ENCODE measurements at regions not wholly inside any gene's neighbourhood (a gene's known extent, or its start where the extent isn't known, plus 50 kb on each side); places are given as distances from the start of the nearest gene placed in this dataset.

DNA sequence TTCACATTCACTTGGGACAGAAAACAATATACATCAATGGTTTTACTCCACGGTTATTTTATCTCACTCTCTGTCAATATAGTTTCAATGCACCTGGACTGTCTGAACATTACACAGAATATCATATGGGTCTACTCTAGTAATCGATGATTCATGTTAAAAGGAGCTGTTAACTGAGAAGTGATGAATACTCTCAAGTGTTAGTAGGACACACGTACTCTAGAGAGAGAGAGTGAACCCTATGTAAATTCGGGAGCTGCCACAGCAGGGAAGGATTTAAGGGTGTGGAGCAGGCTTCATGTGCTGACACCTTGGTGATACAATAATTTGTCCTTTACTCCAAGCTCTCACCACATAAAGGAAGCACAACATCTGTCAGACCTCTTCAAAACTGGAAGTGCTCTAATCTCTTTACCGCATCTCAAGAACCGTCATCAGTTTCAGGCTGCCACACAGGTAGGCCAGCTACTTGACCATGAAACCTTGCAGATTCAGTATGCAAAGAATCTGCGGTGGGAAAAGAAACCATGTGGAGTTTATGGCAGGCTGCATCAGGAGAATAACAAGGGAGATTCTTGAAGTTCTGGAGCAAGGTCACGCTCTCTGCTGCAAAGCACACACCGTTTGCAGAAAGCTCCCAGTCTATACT lies 199.2 kb upstream of the TMC3 start:
- no peaks in the 10 kb centered on the region for H3K27me3 ChIP-seq (ENCODE audit: control insufficient read depth, insufficient read depth, low read length)
- TF ChIP-seq, protein P1, sequence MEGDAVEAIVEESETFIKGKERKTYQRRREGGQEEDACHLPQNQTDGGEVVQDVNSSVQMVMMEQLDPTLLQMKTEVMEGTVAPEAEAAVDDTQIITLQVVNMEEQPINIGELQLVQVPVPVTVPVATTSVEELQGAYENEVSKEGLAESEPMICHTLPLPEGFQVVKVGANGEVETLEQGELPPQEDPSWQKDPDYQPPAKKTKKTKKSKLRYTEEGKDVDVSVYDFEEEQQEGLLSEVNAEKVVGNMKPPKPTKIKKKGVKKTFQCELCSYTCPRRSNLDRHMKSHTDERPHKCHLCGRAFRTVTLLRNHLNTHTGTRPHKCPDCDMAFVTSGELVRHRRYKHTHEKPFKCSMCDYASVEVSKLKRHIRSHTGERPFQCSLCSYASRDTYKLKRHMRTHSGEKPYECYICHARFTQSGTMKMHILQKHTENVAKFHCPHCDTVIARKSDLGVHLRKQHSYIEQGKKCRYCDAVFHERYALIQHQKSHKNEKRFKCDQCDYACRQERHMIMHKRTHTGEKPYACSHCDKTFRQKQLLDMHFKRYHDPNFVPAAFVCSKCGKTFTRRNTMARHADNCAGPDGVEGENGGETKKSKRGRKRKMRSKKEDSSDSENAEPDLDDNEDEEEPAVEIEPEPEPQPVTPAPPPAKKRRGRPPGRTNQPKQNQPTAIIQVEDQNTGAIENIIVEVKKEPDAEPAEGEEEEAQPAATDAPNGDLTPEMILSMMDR (IDR thresholded peaks at IDR 0.05; ENCODE audit: insufficient read depth, low read length, severe bottlenecking), result no peak
- DNase-seq (ENCODE audit: low read depth) (peak; percentile 50), FAIRE-seq (no peak)
- H3K36me3 ChIP-seq (ENCODE audit: control insufficient read depth, insufficient read depth, low read length), result no peaks in the 10 kb centered on the region
- H3K4me3 ChIP-seq (ENCODE audit: low read depth, low read length), result no peak overlapping the region

DNA sequence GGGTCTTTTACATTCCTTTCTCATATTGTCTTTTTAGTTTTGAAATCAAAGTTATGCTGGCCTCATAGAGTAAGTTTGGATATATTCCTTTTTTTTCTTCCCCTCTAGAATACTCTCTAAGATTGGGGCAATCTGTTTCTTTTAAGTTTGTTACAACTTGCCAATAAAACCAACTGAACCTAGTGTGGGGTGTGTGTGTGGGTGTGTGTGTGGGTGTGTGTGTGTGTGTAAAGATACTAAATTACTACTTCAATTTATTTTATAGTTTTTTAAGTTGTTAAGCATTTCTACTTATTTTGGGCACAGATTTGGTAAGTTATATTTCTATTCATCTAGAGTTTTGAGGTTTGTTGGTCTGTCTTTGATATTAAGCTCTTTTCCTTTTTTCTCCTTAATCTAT lies 198.2 kb upstream of the TMC3 start:
- FAIRE-seq (no peak), DNase-seq (ENCODE audit: low read depth) (no peak)
- Histone ChIP-seq H3K27me3 (ENCODE audit: control insufficient read depth, insufficient read depth, low read length) (no peaks in the 10 kb centered on the region), H3K4me3 (ENCODE audit: low read depth, low read length) (no peak overlapping the region), H3K36me3 (ENCODE audit: control insufficient read depth, insufficient read depth, low read length) (no peaks in the 10 kb centered on the region)
- TF ChIP-seq, protein P1 (IDR thresholded peaks at IDR 0.05; ENCODE audit: insufficient read depth, low read length, severe bottlenecking), result no peak

DNA sequence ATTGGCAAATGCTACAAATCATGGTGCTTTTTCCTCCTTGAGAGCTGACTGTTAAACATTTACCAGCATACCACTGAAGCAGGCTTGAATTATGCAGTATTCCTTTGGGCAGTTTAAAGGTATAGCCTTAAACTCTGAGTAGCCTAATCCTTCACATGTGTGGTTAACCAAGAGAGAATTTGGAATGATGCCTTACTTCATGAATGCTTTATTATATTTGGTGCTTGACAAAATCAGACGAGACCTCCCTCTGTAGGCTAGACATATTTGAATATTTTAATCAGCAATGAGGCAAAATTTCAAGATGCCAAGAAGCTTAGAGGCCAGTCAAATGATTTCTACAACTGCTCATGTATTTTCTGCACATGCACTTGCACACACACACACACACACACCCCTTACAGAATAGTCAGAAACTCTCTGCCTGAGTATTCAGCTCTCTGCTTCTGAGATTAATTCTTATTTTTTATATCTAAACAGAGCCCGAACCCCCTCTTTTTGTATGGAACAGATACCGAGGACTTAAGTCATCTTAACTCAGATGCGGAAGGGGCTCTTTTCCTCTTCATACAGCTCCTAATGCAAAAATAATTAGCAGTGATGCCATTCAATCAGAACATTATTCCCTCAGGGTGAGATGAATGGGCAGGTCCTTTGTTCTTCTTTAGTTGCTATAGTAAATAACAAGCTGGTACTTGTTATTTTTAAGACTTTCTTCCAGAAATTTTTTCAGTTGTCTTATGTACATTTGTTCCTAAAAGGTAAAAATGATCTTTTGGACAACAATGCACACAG lies 195.5 kb upstream of the TMC3 start:
- TF ChIP-seq, protein P1 (IDR thresholded peaks at IDR 0.05; ENCODE audit: insufficient read depth, low read length, severe bottlenecking), result no peak
- H3K36me3 ChIP-seq (ENCODE audit: control insufficient read depth, insufficient read depth, low read length), result no peaks in the 10 kb centered on the region
- H3K4me3 ChIP-seq (ENCODE audit: low read depth, low read length), result no peak overlapping the region
- no peaks in the 10 kb centered on the region for H3K27me3 ChIP-seq (ENCODE audit: control insufficient read depth, insufficient read depth, low read length)
- FAIRE-seq (no peak), DNase-seq (ENCODE audit: low read depth) (peak; percentile 24)

DNA sequence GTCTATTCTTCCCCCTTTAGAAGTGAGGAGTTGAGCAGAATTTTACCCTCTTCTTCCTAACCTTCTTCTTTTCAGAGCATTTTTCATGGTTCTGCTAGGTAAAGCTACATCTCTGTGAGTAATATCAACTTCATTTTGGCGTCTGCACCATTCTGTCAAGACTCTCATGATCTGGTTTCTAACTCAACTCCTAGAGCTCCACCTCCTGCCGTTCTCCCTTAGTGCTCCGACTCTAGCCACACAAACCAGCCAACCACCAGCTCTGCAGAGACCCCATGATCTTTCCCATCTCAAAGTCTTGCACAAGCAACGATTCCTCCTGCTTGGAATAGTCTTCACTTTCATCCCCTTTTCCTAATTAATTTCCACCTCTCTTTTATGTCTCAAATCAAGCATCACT lies 193.9 kb upstream of the TMC3 start:
- Histone ChIP-seq H3K4me3 (ENCODE audit: low read depth, low read length) (no peak overlapping the region), H3K36me3 (ENCODE audit: control insufficient read depth, insufficient read depth, low read length) (no peaks in the 10 kb centered on the region), H3K27me3 (ENCODE audit: control insufficient read depth, insufficient read depth, low read length) (no peaks in the 10 kb centered on the region)
- TF ChIP-seq, protein P1 (IDR thresholded peaks at IDR 0.05; ENCODE audit: insufficient read depth, low read length, severe bottlenecking), result no peak
- FAIRE-seq (no peak), DNase-seq (ENCODE audit: low read depth) (no peak)

DNA sequence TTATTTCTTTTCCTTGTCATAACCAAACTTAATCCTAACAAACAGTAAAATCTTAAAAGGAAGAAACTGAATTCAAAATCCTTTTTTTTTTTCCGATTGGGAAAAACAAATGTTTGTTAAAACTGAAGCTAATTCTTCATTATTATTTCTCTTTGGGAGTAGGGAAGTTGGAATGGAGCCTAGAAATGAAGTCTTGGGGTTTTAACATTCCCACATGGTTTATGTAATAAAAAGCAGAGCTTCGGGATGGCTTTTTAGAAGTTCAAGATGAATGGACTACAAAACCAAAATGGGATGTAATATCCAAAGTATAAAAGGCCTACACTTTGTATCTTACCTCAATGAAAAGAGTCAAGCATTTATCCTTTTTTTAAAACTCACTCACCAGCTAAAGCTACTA lies 189.0 kb upstream of the TMC3 start:
- Histone ChIP-seq H3K36me3 (ENCODE audit: control insufficient read depth, insufficient read depth, low read length) (no peaks in the 10 kb centered on the region), H3K4me3 (ENCODE audit: low read depth, low read length) (no peak overlapping the region), H3K27me3 (ENCODE audit: control insufficient read depth, insufficient read depth, low read length) (no peaks in the 10 kb centered on the region)
- DNase-seq (ENCODE audit: low read depth) (no peak), FAIRE-seq (no peak)
- TF ChIP-seq, protein P1 (IDR thresholded peaks at IDR 0.05; ENCODE audit: insufficient read depth, low read length, severe bottlenecking), result no peak

Data from bronchial epithelial cell (primary cell).